Neural cell (in vitro differentiated cells): ENCODE measurements at regions not wholly inside any gene's neighbourhood (a gene's known extent, or its start where the extent isn't known, plus 50 kb on each side); places are given as distances from the start of the nearest gene placed in this dataset.

Experiments used
- EP300 ChIP-seq: fragments of 450-650 bp; conservative IDR thresholded peaks from 2 replicates; pipeline ENCODE4 v1.6.1; 2014; ENCODE audit warnings: antibody characterized with exemption, mild to moderate bottlenecking, moderate library complexity; ENCODE audit not compliant: poor library complexity, severe bottlenecking
- EZH2 ChIP-seq: fragments of 200-600, 300-800 bp; shearing (Covaris generic), sonication (generic); IDR thresholded peaks from 2 replicates; pipeline ENCODE4 v1.6.1; 2014; ENCODE audit warnings: antibody characterized with exemption, low read length, borderline replicate concordance, mild to moderate bottlenecking; ENCODE audit not compliant: insufficient read depth, poor library complexity, severe bottlenecking
- MXI1 ChIP-seq: fragments of 450-650 bp; conservative IDR thresholded peaks from 2 replicates; pipeline ENCODE4 v1.6.1; 2014; ENCODE audit warnings: antibody characterized with exemption, mild to moderate bottlenecking; ENCODE audit not compliant: poor library complexity, severe bottlenecking
- POLR2AphosphoS5 ChIP-seq: IDR thresholded peaks from 2 replicates; pipeline ENCODE4 v1.6.1; 2012
- RAD21 ChIP-seq: fragments of 450-650 bp; conservative IDR thresholded peaks from 2 replicates; pipeline ENCODE4 v1.6.1; 2014; ENCODE audit warnings: antibody characterized with exemption, mild to moderate bottlenecking, moderate library complexity
- TF ChIP-seq, protein P1 (sequence below): fragments of 450-650 bp; IDR thresholded peaks from 2 replicates; pipeline ENCODE4 v1.5.1; 2014; ENCODE audit warnings: antibody characterized with exemption, mild to moderate bottlenecking, moderate library complexity; ENCODE audit not compliant: poor library complexity, severe bottlenecking

DNA sequence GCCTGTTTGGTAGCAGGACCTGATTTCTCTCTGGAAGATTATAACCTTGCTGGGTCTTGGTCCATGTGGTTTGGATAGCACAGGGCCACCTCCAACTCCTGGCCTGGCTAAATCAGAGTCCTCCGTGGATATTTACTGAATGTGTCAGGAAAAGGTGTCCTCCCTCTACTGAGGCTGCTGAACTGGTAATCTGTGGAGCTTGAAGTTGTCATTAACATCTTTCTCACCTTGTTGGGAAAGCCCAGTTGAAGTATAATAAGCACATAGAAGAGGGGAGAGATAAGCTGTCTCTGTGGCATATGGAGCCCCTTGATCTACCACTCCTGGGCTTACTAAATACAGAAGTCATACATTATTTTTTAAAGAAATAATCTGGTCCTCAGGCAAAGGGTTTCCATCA is 294.3 kb upstream of the B3GALT2 start:
- no peak for TF ChIP-seq RAD21
- no peak for TF ChIP-seq POLR2AphosphoS5
- TF ChIP-seq MXI1, result no peak
- TF ChIP-seq, protein P1, sequence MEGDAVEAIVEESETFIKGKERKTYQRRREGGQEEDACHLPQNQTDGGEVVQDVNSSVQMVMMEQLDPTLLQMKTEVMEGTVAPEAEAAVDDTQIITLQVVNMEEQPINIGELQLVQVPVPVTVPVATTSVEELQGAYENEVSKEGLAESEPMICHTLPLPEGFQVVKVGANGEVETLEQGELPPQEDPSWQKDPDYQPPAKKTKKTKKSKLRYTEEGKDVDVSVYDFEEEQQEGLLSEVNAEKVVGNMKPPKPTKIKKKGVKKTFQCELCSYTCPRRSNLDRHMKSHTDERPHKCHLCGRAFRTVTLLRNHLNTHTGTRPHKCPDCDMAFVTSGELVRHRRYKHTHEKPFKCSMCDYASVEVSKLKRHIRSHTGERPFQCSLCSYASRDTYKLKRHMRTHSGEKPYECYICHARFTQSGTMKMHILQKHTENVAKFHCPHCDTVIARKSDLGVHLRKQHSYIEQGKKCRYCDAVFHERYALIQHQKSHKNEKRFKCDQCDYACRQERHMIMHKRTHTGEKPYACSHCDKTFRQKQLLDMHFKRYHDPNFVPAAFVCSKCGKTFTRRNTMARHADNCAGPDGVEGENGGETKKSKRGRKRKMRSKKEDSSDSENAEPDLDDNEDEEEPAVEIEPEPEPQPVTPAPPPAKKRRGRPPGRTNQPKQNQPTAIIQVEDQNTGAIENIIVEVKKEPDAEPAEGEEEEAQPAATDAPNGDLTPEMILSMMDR, result no peak
- no peak for TF ChIP-seq EP300
- no peak for TF ChIP-seq EZH2
